GM06990 (cell line): ENCODE measurements at regions not wholly inside any gene's neighbourhood (a gene's known extent, or its start where the extent isn't known, plus 50 kb on each side); places are given as distances from the start of the nearest gene placed in this dataset.

Experiments used
- DNase-seq: peaks from one replicate; pipeline ENCODE4 v3.0.0-alpha.2; 2011; ENCODE audit not compliant: insufficient read length; ENCODE audit errors: extremely low read depth
- H3K27me3 ChIP-seq: replicated peaks from 2 replicates; pipeline ENCODE4 v1.6.0; 2011; ENCODE audit warnings: low read length; ENCODE audit not compliant: control insufficient read depth, insufficient read depth
- H3K36me3 ChIP-seq: 2 replicates; pipeline ENCODE4 v1.5.1; 2011; ENCODE audit warnings: low read length; ENCODE audit not compliant: control insufficient read depth, insufficient read depth
- H3K4me3 ChIP-seq: replicated peaks from 2 replicates; pipeline ENCODE4 v1.5.1; 2011; ENCODE audit warnings: low read depth, mild to moderate bottlenecking, control low read depth, low read length
- TF ChIP-seq, protein P1 (sequence below): IDR thresholded peaks from 2 replicates; pipeline ENCODE4 v1.5.1; 2011; ENCODE audit warnings: low read length, control low read depth, mild to moderate bottlenecking, inconsistent platforms; ENCODE audit not compliant: insufficient read depth, poor library complexity, severe bottlenecking

DNA sequence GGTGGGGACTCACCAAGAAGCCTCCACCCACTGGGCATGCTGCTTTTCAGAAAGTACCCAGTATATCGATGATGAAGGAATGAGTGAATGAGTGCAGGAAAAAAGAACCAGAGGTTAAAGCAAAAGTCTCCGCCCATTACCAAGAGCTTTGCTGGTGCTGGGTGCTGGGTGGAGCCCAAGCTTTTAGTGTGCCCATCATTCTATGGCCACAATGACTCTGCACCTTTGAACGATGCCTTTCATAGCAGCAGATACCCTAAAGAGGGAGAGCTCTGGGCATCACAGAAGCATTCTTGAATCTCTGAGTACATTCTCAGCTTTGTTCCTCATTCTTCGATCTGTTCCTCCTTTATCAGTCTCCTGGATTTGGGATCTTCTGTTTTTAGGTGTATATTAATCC is 450.7 kb upstream of the CCL2 start:
- H3K36me3 ChIP-seq: no peaks in the 10 kb centered on the region
- no peak for DNase-seq
- H3K4me3 ChIP-seq: no peak overlapping the region
- TF ChIP-seq, protein P1, sequence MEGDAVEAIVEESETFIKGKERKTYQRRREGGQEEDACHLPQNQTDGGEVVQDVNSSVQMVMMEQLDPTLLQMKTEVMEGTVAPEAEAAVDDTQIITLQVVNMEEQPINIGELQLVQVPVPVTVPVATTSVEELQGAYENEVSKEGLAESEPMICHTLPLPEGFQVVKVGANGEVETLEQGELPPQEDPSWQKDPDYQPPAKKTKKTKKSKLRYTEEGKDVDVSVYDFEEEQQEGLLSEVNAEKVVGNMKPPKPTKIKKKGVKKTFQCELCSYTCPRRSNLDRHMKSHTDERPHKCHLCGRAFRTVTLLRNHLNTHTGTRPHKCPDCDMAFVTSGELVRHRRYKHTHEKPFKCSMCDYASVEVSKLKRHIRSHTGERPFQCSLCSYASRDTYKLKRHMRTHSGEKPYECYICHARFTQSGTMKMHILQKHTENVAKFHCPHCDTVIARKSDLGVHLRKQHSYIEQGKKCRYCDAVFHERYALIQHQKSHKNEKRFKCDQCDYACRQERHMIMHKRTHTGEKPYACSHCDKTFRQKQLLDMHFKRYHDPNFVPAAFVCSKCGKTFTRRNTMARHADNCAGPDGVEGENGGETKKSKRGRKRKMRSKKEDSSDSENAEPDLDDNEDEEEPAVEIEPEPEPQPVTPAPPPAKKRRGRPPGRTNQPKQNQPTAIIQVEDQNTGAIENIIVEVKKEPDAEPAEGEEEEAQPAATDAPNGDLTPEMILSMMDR: no peak
- peaks cover 2% of the 10 kb centered on the region for H3K27me3 ChIP-seq

DNA sequence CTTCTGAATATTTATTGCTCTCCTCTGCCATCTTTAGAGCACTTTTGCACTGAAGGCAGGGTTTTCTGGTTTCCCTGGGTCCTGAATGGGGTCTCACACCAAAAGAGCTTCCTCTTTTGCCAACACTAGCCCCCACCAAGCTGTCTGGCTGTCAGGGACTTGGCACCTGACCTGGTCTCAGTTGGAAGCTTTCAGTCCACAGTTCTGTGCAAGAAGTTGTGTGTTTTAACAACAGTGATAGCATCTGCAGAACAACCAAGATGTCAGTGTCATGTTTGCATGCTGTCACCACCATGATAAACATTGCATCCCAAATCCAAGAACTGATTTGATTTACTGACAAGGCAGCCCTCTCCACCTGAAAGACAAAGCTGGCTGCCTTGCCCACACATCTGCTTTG is 448.5 kb upstream of the CCL2 start:
- no peaks in the 10 kb centered on the region for H3K36me3 ChIP-seq
- H3K27me3 ChIP-seq: peaks cover 2% of the 10 kb centered on the region; the same call in 1 of the 2 replicates
- TF ChIP-seq, protein P1: no peak
- DNase-seq: no peak
- no peak overlapping the region for H3K4me3 ChIP-seq

DNA sequence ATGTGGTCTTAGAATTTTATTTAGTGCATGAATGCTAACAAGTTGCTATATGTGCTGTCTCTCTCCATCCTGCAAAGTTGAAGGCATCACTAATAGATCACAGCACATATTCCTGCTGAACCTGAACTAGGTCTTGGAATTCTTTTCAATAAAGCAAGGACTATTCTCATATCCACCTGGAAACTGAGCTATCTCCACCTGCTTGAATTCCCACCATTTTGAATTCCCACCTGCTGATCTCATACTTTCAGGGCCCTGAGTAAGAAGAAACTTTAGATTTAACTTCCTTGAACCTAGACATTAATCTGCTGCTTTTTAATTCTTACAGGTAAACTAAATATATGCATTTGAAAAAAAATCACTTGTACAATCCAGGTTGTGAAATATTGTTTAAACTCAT is 445.3 kb upstream of the CCL2 start:
- H3K27me3 ChIP-seq: peaks cover 2% of the 10 kb centered on the region; the same call in 1 of the 2 replicates
- no peaks in the 10 kb centered on the region for H3K36me3 ChIP-seq
- no peak overlapping the region for H3K4me3 ChIP-seq
- TF ChIP-seq, protein P1: no peak
- no peak for DNase-seq

DNA sequence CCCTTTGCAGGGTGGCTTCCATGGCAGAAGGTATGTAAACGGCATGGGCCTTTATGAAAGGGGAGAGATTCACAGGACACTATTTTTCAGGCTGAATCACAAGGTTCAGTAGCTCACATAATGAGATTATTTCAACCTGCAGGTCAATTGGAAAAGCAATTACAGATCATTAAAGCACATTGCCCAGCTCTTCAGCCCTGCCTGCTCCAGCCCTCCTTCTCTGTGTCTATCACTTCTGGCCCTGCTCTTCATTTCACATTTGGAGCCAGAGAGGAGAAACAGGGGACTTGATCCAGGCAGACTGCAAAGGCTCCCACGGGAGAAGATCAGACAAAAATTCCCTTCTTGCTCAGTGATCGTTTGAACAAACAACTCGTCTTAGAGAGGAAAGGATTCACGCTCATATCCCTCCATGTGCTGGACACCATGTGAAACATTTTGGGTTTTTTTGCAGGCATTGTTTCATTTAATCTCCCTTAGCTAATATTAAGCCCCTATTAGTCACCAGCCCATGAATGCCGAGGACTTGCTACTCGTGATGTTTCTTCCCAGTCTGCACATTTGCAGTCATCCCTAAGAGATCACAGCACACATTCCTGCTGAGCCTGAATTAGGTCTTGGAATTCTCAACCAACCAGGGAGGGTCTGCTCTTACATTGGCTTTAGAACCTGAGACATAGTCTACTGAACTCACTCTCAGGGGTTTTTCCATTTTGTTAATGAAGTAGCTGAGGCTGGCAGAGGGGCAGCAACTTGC is 443.9 kb upstream of the CCL2 start:
- no peaks in the 10 kb centered on the region for H3K36me3 ChIP-seq
- H3K27me3 ChIP-seq: peaks cover 2% of the 10 kb centered on the region; the same call in 1 of the 2 replicates
- DNase-seq: no peak
- TF ChIP-seq, protein P1: no peak
- H3K4me3 ChIP-seq: no peak overlapping the region

DNA sequence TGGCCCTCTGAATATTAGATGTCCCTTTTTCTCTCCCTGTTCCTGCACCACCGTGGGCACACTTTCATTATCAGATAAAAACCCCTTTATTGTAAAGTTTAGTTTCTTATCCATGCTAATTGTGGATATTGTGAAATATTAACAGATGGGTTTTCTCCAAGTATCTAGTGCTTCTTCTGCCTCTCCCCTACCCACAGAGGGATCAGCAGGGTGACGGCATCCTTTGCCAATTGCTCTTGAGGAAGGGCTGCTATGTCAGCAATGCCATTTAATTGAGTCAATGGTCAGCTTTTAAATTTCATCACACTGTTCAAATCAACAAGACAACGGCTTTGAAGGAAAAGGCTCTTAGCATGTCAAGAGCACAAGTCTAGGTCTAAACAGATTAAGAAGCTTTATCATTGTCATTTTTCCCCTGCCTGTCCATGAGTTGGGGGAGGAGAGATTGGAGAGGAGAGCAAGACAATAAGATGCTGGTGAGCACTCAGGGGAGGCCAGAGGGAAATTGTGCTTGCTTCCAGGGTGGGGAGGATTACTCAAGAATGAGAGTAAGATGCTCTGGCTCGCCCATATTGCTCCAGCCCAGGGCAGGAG is 443.0 kb upstream of the CCL2 start:
- TF ChIP-seq, protein P1: no peak
- Histone ChIP-seq H3K4me3 (no peak overlapping the region), H3K27me3 (peaks cover 2% of the 10 kb centered on the region; the same call in 1 of the 2 replicates), H3K36me3 (no peaks in the 10 kb centered on the region)
- DNase-seq: no peak

DNA sequence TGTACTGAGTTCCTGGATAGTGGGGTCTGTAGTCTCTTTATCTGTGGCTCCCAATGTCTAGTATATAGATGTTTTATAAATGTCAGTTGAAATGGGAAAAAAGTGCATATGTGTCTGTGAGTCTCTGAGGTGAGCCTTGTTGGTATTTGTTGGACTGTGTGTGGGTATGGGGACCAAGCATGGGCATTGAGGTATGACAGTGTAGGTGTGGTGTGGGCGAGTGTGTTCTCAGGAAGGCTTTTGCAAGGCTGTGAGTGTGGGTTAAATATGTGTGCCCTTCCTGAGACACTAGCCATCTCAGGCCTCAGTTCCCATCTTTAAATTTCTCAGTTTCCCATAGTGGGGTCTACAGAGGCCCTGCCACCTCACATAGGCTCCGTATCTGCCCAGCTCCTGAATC is 440.2 kb upstream of the CCL2 start:
- Histone ChIP-seq H3K4me3 (no peak overlapping the region), H3K27me3 (no peaks in the 10 kb centered on the region), H3K36me3 (no peaks in the 10 kb centered on the region)
- TF ChIP-seq, protein P1: no peak
- no peak for DNase-seq
